ELF-1 (cell line): ENCODE measurements at regions not wholly inside any gene's neighbourhood (a gene's known extent, or its start where the extent isn't known, plus 50 kb on each side); places are given as distances from the start of the nearest gene placed in this dataset.
"Not testable (repeated sequence)": the region's sequence is repeated elsewhere in the genome, so short reads cannot be mapped to it uniquely, and the experiment has no call there.

Experiments used
- DNase-seq: peaks from one replicate; pipeline ENCODE4 v3.0.0-alpha.2; 2016; ENCODE audit warnings: low read depth, low spot score

DNA sequence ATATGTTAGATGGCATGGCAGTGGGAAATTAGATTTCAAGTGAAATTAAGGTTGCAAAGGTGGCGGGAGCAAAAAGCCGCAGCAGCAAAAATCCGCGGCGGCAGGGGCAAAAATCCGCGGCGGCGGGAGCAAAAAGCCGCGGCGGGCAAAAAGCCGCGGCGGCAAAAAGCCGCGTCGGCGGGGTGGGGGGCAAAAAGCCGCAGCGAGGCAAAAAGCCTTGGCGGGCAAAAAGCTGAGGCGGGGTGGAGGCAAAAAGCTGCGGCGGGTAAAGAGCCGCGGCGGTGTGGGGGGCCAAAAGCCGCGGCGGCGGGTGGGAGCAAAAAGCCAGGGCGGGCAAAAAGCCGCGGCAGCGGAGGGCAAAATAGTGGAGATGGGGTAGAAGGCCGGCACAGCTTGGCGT, 197.6 kb downstream of the TP53TG3 start:
- DNase-seq = not testable (repeated sequence)

DNA sequence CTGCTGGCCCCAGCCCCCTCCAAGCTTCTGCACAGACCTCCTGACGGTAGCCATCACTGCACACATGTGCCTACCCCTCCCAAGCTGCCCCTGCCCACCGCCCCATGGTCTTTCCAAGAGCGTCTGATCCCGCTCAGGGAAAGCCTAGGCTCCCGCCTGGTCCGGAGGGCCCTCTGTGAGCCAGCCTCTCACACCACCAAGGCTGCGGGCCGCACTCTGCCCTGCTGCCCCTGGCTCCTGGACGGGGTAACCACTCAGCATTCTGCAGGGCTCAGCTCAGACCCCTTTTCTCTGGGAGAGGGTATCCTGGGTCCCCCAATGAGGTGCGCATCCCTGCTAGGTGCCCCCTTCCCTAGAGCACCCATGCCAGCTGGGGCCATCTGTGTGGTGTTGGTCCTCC, 198.4 kb downstream of the TP53TG3 start:
- DNase-seq = not testable (repeated sequence)

DNA sequence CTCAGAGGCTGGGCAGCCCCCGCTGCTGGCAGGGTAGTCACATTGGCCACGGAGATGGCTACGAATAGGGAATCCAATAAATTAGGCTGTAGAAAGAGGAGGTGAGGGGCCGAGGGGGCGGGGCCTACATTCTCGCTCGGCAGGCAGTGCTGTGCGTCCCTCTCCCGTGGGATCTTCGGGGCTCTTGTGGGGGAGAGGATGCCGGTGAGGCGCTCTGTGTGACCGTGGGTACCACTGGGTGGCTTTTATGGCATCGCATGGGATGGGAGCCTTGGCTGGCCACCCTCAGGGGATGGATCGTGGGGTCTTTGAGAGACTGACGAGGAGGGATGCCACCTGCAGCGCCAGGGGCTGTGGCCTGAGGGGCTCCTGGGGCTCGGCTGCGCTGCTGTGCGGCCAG, 201.6 kb downstream of the TP53TG3 start:
- DNase-seq = not testable (repeated sequence)

DNA sequence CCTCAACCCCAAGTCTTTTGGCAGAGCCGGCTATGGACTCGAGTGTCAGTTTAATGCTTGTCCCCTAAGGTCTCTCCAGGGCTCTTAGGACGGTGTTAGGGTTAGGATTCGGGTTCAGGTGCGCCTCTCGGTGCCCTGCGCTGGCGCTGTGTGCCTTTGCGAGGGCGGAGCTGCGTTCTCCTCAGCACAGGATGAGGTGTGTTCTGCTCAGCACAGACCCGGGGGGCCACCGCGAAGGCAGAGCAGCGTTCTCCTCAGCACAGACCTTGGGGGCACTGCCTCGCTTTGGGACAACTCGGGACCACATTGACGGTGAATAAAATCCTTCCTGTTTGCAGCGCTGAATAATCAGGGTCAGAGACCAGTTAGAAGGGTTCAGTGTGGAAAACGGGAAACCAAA, 208.6 kb downstream of the TP53TG3D start:
- peak; percentile 0 for DNase-seq

DNA sequence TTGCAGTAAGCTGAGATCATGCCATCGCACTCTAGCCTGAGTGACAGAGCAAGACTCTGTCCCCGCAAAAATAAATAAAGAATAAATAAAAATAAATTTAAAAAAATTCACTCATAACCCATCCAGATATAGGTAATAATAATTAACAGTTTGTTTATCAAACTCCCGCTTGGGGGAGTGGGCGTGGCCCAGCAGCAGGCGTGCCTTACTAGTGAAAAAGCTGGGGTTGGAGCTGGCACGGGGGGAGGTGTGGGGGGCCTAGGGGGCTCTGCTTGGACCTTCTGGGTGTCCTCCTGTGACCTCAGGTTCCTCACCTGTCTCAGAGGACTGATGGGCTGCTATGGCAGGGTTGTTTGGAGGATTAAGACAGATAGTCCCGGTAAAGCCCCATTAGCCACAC, 207.9 kb downstream of the TP53TG3D start:
- not testable (repeated sequence) for DNase-seq
